ENCODE measurements at regions not wholly inside any gene's neighbourhood (a gene's known extent, or its start where the extent isn't known, plus 50 kb on each side); places are given as distances from the start of the nearest gene placed in this dataset.

DNA sequence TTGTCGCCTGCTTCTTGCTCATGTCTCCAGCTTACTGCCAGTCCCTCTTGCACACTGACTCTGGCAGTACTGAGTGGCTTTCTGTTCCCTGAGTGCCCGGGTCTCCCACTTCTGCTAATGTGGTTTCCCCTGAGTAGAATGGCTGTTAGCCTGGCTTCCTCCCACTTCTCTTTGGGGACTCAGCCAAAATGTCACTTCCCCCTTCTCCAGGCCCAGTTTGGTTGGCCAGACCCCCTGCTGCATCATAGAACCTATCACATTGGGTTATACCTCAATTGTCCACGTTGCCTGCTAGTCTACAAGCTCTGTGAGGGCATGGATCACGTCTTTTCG, 304.4 kb downstream of the HS3ST3B1 start:
- TF ChIP-seq, protein P1, sequence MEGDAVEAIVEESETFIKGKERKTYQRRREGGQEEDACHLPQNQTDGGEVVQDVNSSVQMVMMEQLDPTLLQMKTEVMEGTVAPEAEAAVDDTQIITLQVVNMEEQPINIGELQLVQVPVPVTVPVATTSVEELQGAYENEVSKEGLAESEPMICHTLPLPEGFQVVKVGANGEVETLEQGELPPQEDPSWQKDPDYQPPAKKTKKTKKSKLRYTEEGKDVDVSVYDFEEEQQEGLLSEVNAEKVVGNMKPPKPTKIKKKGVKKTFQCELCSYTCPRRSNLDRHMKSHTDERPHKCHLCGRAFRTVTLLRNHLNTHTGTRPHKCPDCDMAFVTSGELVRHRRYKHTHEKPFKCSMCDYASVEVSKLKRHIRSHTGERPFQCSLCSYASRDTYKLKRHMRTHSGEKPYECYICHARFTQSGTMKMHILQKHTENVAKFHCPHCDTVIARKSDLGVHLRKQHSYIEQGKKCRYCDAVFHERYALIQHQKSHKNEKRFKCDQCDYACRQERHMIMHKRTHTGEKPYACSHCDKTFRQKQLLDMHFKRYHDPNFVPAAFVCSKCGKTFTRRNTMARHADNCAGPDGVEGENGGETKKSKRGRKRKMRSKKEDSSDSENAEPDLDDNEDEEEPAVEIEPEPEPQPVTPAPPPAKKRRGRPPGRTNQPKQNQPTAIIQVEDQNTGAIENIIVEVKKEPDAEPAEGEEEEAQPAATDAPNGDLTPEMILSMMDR (IDR thresholded peaks at IDR 0.05 in 4 of 5, conservative IDR thresholded peaks at IDR 0.05 in 1 of 5), result no peak
- TF ChIP-seq POLR2A (IDR thresholded peaks at IDR 0.05), result no peak

Measured in gastrocnemius medialis (tissue), 4 donors.